Spinal cord (tissue), 9 donors: ENCODE measurements at regions not wholly inside any gene's neighbourhood (a gene's known extent, or its start where the extent isn't known, plus 50 kb on each side); places are given as distances from the start of the nearest gene placed in this dataset.
A peak's percentile ranks its signal among the peaks of the same experiment; 100 is the strongest.

Experiments
- DNase-seq, 6 donors: peaks; one replicate each; pipeline versions ENCODE4 v3.0.0 to v3.0.0-alpha.2; 2013 to 2015; ENCODE audit warnings: low spot score in 6 of 6, low read depth in 4 of 6
- H3K27ac ChIP-seq: one replicate; pipeline ENCODE4 v1.5.1; 2013; ENCODE audit warnings: low read depth, low read length, control low read depth
- H3K27me3 ChIP-seq: one replicate; pipeline ENCODE4 v1.6.1; 2013; ENCODE audit warnings: low read length; ENCODE audit not compliant: control insufficient read depth, insufficient read depth
- H3K36me3 ChIP-seq: one replicate; pipeline ENCODE4 v1.6.1; 2013; ENCODE audit warnings: low read length; ENCODE audit not compliant: control insufficient read depth, insufficient read depth
- H3K4me1 ChIP-seq: one replicate; pipeline ENCODE4 v1.6.1; 2013; ENCODE audit warnings: low read length; ENCODE audit not compliant: control insufficient read depth, insufficient read depth
- H3K4me3 ChIP-seq: one replicate; pipeline ENCODE4 v1.5.1; 2013; ENCODE audit warnings: low read depth, low read length, control low read depth
- H3K9me3 ChIP-seq: one replicate; pipeline ENCODE4 v1.6.1; 2013; ENCODE audit warnings: low read length; ENCODE audit not compliant: control insufficient read depth, insufficient read depth
- WGBS: methylation state at CpG from one replicate; pipeline ENCODE4 v1.1.5; 2013; ENCODE audit warnings: missing lambda C conversion rate; ENCODE audit not compliant: insufficient coverage; 5-methylcytosine and 5-hydroxymethylcytosine counted together
- donor health status: healthy.

GRCh38 chr10:21238717-21239116 lies 286.8 kb downstream of the SKIDA1 start:
- H3K36me3 ChIP-seq = no peaks in the 10 kb centered on the region
- H3K27ac ChIP-seq = no peak overlapping the region
- no peaks in the 10 kb centered on the region for H3K4me1 ChIP-seq
- no CpG with 5 or more reads among the region's 2 CpGs for WGBS
- H3K27me3 ChIP-seq = no peaks in the 10 kb centered on the region
- no peak overlapping the region for H3K4me3 ChIP-seq
- no peaks in the 10 kb centered on the region for H3K9me3 ChIP-seq
- no peak for DNase-seq

GRCh38 chr10:21238044-21238443 lies 287.4 kb downstream of the SKIDA1 start:
- WGBS = no CpG with 5 or more reads among the region's 5 CpGs
- no peak overlapping the region for H3K27ac ChIP-seq

GRCh38 chr10:21234761-21235160 lies 290.7 kb downstream of the SKIDA1 start:
- Histone ChIP-seq H3K36me3 (no peaks in the 10 kb centered on the region), H3K9me3 (no peaks in the 10 kb centered on the region), H3K4me1 (no peaks in the 10 kb centered on the region), H3K27ac (no peak overlapping the region), H3K4me3 (no peak overlapping the region), H3K27me3 (no peaks in the 10 kb centered on the region)
- WGBS = 100% methylated on average over 3 of the region's 6 CpGs
- DNase-seq = no peak

More at GRCh38 chr10:21238044-21238443, 287.4 kb downstream of the SKIDA1 start:
- Histone ChIP-seq H3K4me3 (no peak overlapping the region), H3K9me3 (no peaks in the 10 kb centered on the region), H3K27me3 (no peaks in the 10 kb centered on the region), H3K4me1 (no peaks in the 10 kb centered on the region), H3K36me3 (no peaks in the 10 kb centered on the region)
- no peak for DNase-seq

- H3K27me3 ChIP-seq = no peaks in the 10 kb centered on the region
- H3K4me3 ChIP-seq = no peak overlapping the region
- no peaks in the 10 kb centered on the region for H3K4me1 ChIP-seq
- no peak overlapping the region for H3K27ac ChIP-seq
- no peak for DNase-seq
- no peaks in the 10 kb centered on the region for H3K9me3 ChIP-seq
- no peaks in the 10 kb centered on the region for H3K36me3 ChIP-seq
Observed at GRCh38 chr10:21230219-21230618, 295.3 kb downstream of the SKIDA1 start.

GRCh38 chr10:21217748-21218367 lies 307.6 kb downstream of the SKIDA1 start:
- over 99% methylated on average over 6 of the region's 10 CpGs for WGBS
- Histone ChIP-seq H3K36me3 (no peaks in the 10 kb centered on the region), H3K4me3 (no peak overlapping the region), H3K27ac (no peak overlapping the region), H3K4me1 (no peaks in the 10 kb centered on the region), H3K9me3 (peaks cover 2% of the 10 kb centered on the region), H3K27me3 (no peaks in the 10 kb centered on the region)
- no peak for DNase-seq

- H3K36me3 ChIP-seq = no peaks in the 10 kb centered on the region
- H3K4me1 ChIP-seq = no peaks in the 10 kb centered on the region
- H3K27ac ChIP-seq = no peak overlapping the region
- no CpG with 5 or more reads among the region's 3 CpGs for WGBS
- peak in 1 of 6 donors; percentile 48 for DNase-seq
- H3K9me3 ChIP-seq = peaks cover 2% of the 10 kb centered on the region
- H3K4me3 ChIP-seq = no peak overlapping the region
- H3K27me3 ChIP-seq = no peaks in the 10 kb centered on the region
Observed at GRCh38 chr10:21217107-21217506, 308.4 kb downstream of the SKIDA1 start.

GRCh38 chr10:21214329-21214728 lies 311.2 kb downstream of the SKIDA1 start:
- Histone ChIP-seq H3K27ac (no peak overlapping the region), H3K4me3 (no peak overlapping the region), H3K4me1 (no peaks in the 10 kb centered on the region), H3K9me3 (no peaks in the 10 kb centered on the region), H3K36me3 (no peaks in the 10 kb centered on the region), H3K27me3 (no peaks in the 10 kb centered on the region)
- no peak for DNase-seq
- WGBS = 100% methylated on average over 2 of the region's 3 CpGs

- 50% methylated on average over 1 of the region's 6 CpGs for WGBS
- Histone ChIP-seq H3K36me3 (no peaks in the 10 kb centered on the region), H3K27ac (no peak overlapping the region), H3K27me3 (no peaks in the 10 kb centered on the region), H3K4me1 (no peaks in the 10 kb centered on the region), H3K9me3 (no peaks in the 10 kb centered on the region), H3K4me3 (no peak overlapping the region)
- DNase-seq = peak in 1 of 6 donors; percentile 5
Observed at GRCh38 chr10:21213381-21213780, 312.1 kb downstream of the SKIDA1 start.

GRCh38 chr10:21212912-21213311 lies 312.6 kb downstream of the SKIDA1 start:
- no peaks in the 10 kb centered on the region for H3K4me1 ChIP-seq
- no peaks in the 10 kb centered on the region for H3K9me3 ChIP-seq
- no peaks in the 10 kb centered on the region for H3K36me3 ChIP-seq
- WGBS = 0% methylated on average over 1 of the region's 5 CpGs
- no peak overlapping the region for H3K4me3 ChIP-seq
- no peaks in the 10 kb centered on the region for H3K27me3 ChIP-seq
- no peak overlapping the region for H3K27ac ChIP-seq
- DNase-seq = no peak

- Histone ChIP-seq H3K4me1 (no peaks in the 10 kb centered on the region), H3K27me3 (no peaks in the 10 kb centered on the region), H3K36me3 (no peaks in the 10 kb centered on the region), H3K27ac (no peak overlapping the region), H3K9me3 (no peaks in the 10 kb centered on the region), H3K4me3 (no peak overlapping the region)
- 97% methylated on average over 8 of the region's 11 CpGs for WGBS
- DNase-seq = no peak
Observed at GRCh38 chr10:21212348-21212747, 313.1 kb downstream of the SKIDA1 start.
